ENCODE measurements at regions not wholly inside any gene's neighbourhood (a gene's known extent, or its start where the extent isn't known, plus 50 kb on each side); places are given as distances from the start of the nearest gene placed in this dataset.

DNA sequence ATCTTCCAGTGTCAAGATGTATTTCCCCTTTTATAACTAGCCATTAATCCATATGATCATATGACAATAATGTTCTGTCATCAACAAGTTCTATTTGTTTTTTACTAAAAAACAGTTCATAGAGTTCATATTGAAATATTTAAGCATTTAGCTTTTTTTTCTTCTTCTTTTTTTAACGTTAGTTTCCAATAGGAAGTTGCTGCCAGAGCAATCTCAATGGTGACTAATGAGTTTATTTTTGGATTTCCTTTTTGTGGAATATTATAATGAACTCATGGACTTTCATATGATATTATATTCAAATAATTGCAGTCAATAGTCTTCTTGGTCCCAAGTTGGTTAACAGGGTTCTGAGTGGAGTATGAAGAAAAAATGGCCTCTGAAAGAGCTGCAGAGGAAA is 343.3 kb downstream of the BCKDHB start:
- Histone ChIP-seq H3K56ac (replicated peaks; ENCODE audit: insufficient read length, low read depth, low read length) (no peak overlapping the region), H3K79me1 (ENCODE audit: low read depth, low read length) (no peaks in the 10 kb centered on the region), H2BK120ac (replicated peaks; ENCODE audit: low read depth, low read length) (no peak overlapping the region), H3K4me3 (ENCODE audit: extremely low read depth in 1 of 4, insufficient read depth in 2 of 4, low read depth in 3 of 4, low read length in 4 of 4) (no peak overlapping the region), H3K27me3 (replicated peaks in 1 of 4; ENCODE audit: control insufficient read depth in 3 of 4, extremely low read depth in 1 of 4, insufficient read depth in 3 of 4, low read length in 3 of 4) (no peaks in the 10 kb centered on the region), H3K36me3 (ENCODE audit: control insufficient read depth in 2 of 4, insufficient read depth in 4 of 4, low read length in 3 of 4) (0 out of 8 replicates have a peak, but pooled peaks cover 0 to 2% (median 0%) of the 10 kb centered on the region in 4 experiments), H2BK20ac (ENCODE audit: low read length) (no peak overlapping the region), H4K5ac (ENCODE audit: insufficient read length, low read depth, low read length) (no peak overlapping the region), H3K4me2 (ENCODE audit: insufficient read depth in 1 of 2, low read depth in 2 of 2, low read length in 2 of 2) (no peak overlapping the region), H3K23me2 (ENCODE audit: low read depth, low read length) (no peaks in the 10 kb centered on the region), H3K4me1 (replicated peaks in 1 of 4; ENCODE audit: control insufficient read depth in 3 of 4, insufficient read depth in 4 of 4, low read length in 3 of 4) (no peaks in the 10 kb centered on the region), H2AFZ (ENCODE audit: low read length) (no peak overlapping the region), H3K14ac (ENCODE audit: insufficient read length) (no peak overlapping the region), H3K4ac (replicated peaks; ENCODE audit: insufficient read length, low read depth, low read length) (no peak overlapping the region), H3K9ac (replicated peaks in 1 of 4; ENCODE audit: extremely low read depth in 1 of 4, low read depth in 3 of 4, low read length in 3 of 4) (no peak overlapping the region), H3K18ac (ENCODE audit: extremely low read depth, low read length) (no peak overlapping the region), H2AK5ac (ENCODE audit: low read depth, low read length) (no peak overlapping the region), H2BK5ac (ENCODE audit: low read depth, low read length) (no peak overlapping the region), H4K20me1 (replicated peaks in 1 of 2; ENCODE audit: control insufficient read depth in 1 of 2, insufficient read depth in 2 of 2, low read length in 2 of 2) (no peaks in the 10 kb centered on the region), H4K8ac (ENCODE audit: extremely low read depth, insufficient read depth, low read length) (no peak overlapping the region), H3K27ac (ENCODE audit: low read depth, low read length) (no peak overlapping the region), H4K91ac (replicated peaks; ENCODE audit: insufficient read length, low read length) (no peak overlapping the region), H3K79me2 (ENCODE audit: control insufficient read depth in 1 of 2, insufficient read depth in 2 of 2, low read length in 2 of 2) (no peaks in the 10 kb centered on the region), H3K9me3 (ENCODE audit: insufficient read depth in 2 of 2, low read depth in 1 of 2, low read length in 1 of 2) (peaks cover 10 to 16% of the 10 kb centered on the region in 2 experiments), H3K23ac (ENCODE audit: insufficient read length) (no peak overlapping the region), H2BK12ac (ENCODE audit: low read depth, low read length) (no peak overlapping the region), H2BK15ac (ENCODE audit: low read length) (no peak overlapping the region)
- CTCF ChIA-PET (ENCODE audit: partially characterized antibody) = interaction anchor here (1.0 kb wide), 1 partner anchor 98 kb away, joined by 3 read pairs; no protein-coding TSS in a partner anchor
- TF ChIP-seq, protein P1, sequence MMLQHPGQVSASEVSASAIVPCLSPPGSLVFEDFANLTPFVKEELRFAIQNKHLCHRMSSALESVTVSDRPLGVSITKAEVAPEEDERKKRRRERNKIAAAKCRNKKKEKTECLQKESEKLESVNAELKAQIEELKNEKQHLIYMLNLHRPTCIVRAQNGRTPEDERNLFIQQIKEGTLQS (IDR thresholded peaks at IDR 0.05; ENCODE audit: insufficient read depth, low read depth, low read length) = no peak
- TF ChIP-seq CHD1 (IDR thresholded peaks at IDR 0.05; ENCODE audit: low read depth, low read length) (no peak), RXRA (IDR thresholded peaks at IDR 0.05; ENCODE audit: insufficient read depth, low read depth, low read length) (no peak), KDM5A (IDR thresholded peaks at IDR 0.05; ENCODE audit: low read length) (no peak), POLR2AphosphoS5 (IDR thresholded peaks at IDR 0.05; ENCODE audit: low read depth, low read length) (no peak), NRF1 (IDR thresholded peaks at IDR 0.05; ENCODE audit: low read depth, low read length) (no peak), TCF12 (IDR thresholded peaks at IDR 0.05; ENCODE audit: low read depth, low read length) (no peak), RBBP5 (IDR thresholded peaks at IDR 0.05; ENCODE audit: borderline replicate concordance, low read depth, low read length) (no peak), BACH1 (IDR thresholded peaks at IDR 0.05; ENCODE audit: low read length) (no peak)
- WGBS, 2 experiments (ENCODE audit: extremely low coverage in 1 of 2, insufficient coverage in 1 of 2, insufficient read length in 1 of 2, insufficient replicate concordance in 2 of 2, low coverage in 1 of 2, low lambda C conversion rate in 2 of 2, missing lambda C conversion rate in 1 of 2) = 67% methylated on average over 1 of the region's 1 CpG; no CpG with 5 or more reads in 1 of the 2 experiments
- POLR2A ChIA-PET (ENCODE audit: partially characterized antibody) = no interaction called here
- no peak for DNase-seq (ENCODE audit: low read depth in 1 of 2, low spot score in 2 of 2)
- FAIRE-seq = no peak

Data from H1 (cell line).